Esophagus (tissue), 2 donors: ENCODE measurements at regions not wholly inside any gene's neighbourhood (a gene's known extent, or its start where the extent isn't known, plus 50 kb on each side); places are given as distances from the start of the nearest gene placed in this dataset.
"Not testable (repeated sequence)": the region's sequence is repeated elsewhere in the genome, so short reads cannot be mapped to it uniquely, and the experiment has no call there.

ENCODE experiments used
- H3K27ac ChIP-seq, 2 donors: one replicate each; pipeline ENCODE4 v1.5.1; 2013; ENCODE audit warnings: low read depth in 2 of 2, mild to moderate bottlenecking in 2 of 2, inconsistent platforms in 1 of 2, low read length in 1 of 2, moderate library complexity in 1 of 2
- H3K27me3 ChIP-seq, 2 donors: one replicate each; pipeline ENCODE4 v1.6.1; 2013; ENCODE audit warnings: low read length in 2 of 2, control low read depth in 1 of 2, mild to moderate bottlenecking in 1 of 2; ENCODE audit not compliant: insufficient read depth in 2 of 2, control insufficient read depth in 1 of 2
- H3K36me3 ChIP-seq, 2 donors: one replicate each; pipeline ENCODE4 v1.6.1; 2013; ENCODE audit warnings: low read length in 1 of 2; ENCODE audit not compliant: control insufficient read depth in 2 of 2, insufficient read depth in 2 of 2
- H3K4me1 ChIP-seq, 2 donors: one replicate each; pipeline ENCODE4 v1.6.1; 2013; ENCODE audit warnings: low read length in 1 of 2; ENCODE audit not compliant: control insufficient read depth in 2 of 2, insufficient read depth in 2 of 2
- H3K4me3 ChIP-seq, 2 donors: one replicate each; pipeline ENCODE4 v1.5.1; 2013; ENCODE audit warnings: low read length in 2 of 2, mild to moderate bottlenecking in 2 of 2, low read depth in 1 of 2, moderate library complexity in 1 of 2
- H3K9me3 ChIP-seq, 2 donors: one replicate each; pipeline ENCODE4 v1.6.1; 2013; ENCODE audit warnings: mild to moderate bottlenecking in 2 of 2, low read depth in 1 of 2, low read length in 1 of 2, moderate library complexity in 1 of 2; ENCODE audit not compliant: control insufficient read depth in 2 of 2, insufficient read depth in 1 of 2
- WGBS, 2 donors: extraction: QIAGEN DNeasy Blood & Tissue Kit; methylation state at CpG; one replicate each; pipeline ENCODE4 v1.1.7; 2013; 5-methylcytosine and 5-hydroxymethylcytosine counted together
- donor health status: healthy with polysubstance abuse.
- donor health status: Bipolar disorder and iron deficiency.

GRCh38 chr16:9663588-9663987 lies 518.6 kb downstream of the GRIN2A start:
- H3K9me3 ChIP-seq, result peaks cover 0 to 4% of the 10 kb centered on the region in 2 donors
- peaks cover 0 to 7% of the 10 kb centered on the region in 2 donors for H3K27me3 ChIP-seq
- H3K4me3 ChIP-seq, result no peak overlapping the region
- no peak overlapping the region for H3K27ac ChIP-seq
- WGBS, 2 donors, result 92 to 95% methylated on average over 2 of the region's 2 CpGs
- no peaks in the 10 kb centered on the region for H3K36me3 ChIP-seq
- H3K4me1 ChIP-seq, result no peaks in the 10 kb centered on the region

GRCh38 chr16:9665851-9666271 lies 516.4 kb downstream of the GRIN2A start:
- Histone ChIP-seq H3K4me3 (no peak overlapping the region), H3K9me3 (peaks cover 0 to 2% of the 10 kb centered on the region in 2 donors), H3K27ac (no peak overlapping the region), H3K4me1 (no peaks in the 10 kb centered on the region), H3K36me3 (no peaks in the 10 kb centered on the region), H3K27me3 (peaks cover 0 to 7% of the 10 kb centered on the region in 2 donors)
- WGBS, 2 donors, result 46 to 47% methylated on average over 5 of the region's 5 CpGs

GRCh38 chr16:9666834-9667480 lies 515.3 kb downstream of the GRIN2A start:
- H3K27ac ChIP-seq, result no peak overlapping the region
- 69 to 74% methylated on average over 9 of the region's 9 CpGs for WGBS, 2 donors
- no peaks in the 10 kb centered on the region for H3K36me3 ChIP-seq
- peaks cover 0 to 7% of the 10 kb centered on the region in 2 donors for H3K27me3 ChIP-seq
- peaks cover 0 to 2% of the 10 kb centered on the region in 2 donors for H3K9me3 ChIP-seq
- no peak overlapping the region for H3K4me3 ChIP-seq
- no peaks in the 10 kb centered on the region for H3K4me1 ChIP-seq

DNA sequence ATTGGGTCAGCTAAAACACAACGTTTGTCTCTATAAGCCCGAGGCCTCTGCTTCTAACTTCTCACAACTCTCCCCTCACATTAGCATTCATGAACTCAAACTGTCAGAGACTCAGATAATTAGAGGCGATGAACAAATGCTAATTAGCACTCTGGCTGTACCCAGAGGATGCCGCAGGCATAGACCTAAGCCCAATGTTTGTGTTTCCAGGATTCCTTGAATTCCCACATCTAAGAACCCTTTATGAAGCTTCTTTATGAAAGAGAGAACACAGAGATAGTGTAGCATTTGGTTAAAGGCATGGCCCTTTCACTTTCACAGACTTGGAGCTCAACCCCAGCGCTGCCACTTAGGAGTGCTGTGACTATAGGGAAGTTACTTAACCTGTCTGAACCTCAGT lies 512.2 kb downstream of the GRIN2A start:
- Histone ChIP-seq H3K27ac (no peak overlapping the region), H3K9me3 (no peaks in the 10 kb centered on the region), H3K4me3 (no peak overlapping the region), H3K36me3 (no peaks in the 10 kb centered on the region), H3K4me1 (no peaks in the 10 kb centered on the region), H3K27me3 (no peaks in the 10 kb centered on the region)
- 32 to 43% methylated on average over 5 of the region's 5 CpGs for WGBS, 2 donors

GRCh38 chr16:9670616-9671015 lies 511.6 kb downstream of the GRIN2A start:
- WGBS, 2 donors, result 56 to 74% methylated on average over 5 of the region's 5 CpGs
- not testable (repeated sequence) for H3K4me1 ChIP-seq, H3K4me3 ChIP-seq, H3K9me3 ChIP-seq, H3K27me3 ChIP-seq, H3K27ac ChIP-seq, H3K36me3 ChIP-seq

- not testable (repeated sequence) for H3K4me3 ChIP-seq, H3K27ac ChIP-seq, H3K9me3 ChIP-seq, H3K36me3 ChIP-seq, H3K27me3 ChIP-seq, H3K4me1 ChIP-seq
- 84 to 85% methylated on average over 10 to 12 of the region's 12 CpGs for whole genome bisulfite sequencing, 2 donors
These were observed 505.5 kb downstream of the GRIN2A start for GRCh38 chr16:9676560-9677300.

DNA sequence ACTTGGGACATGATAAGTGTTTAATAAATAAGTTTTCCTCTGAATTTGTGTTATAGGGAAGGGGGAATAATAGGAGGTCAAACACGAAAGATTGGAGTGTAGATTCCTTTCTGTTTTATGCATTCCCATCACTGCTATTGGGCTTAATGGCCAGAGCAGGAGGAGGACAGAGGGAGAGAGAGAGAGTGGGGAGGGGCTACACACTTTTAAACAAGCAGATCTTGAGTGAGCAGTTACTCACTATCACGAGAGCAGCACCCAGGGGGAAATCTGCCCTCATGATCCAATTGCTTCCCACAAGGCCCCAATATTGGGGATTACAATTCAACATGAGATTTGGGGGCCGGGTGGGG lies 505.0 kb downstream of the GRIN2A start:
- H3K4me1 ChIP-seq, result no peaks in the 10 kb centered on the region
- no peaks in the 10 kb centered on the region for H3K9me3 ChIP-seq
- peaks cover 0 to 3% of the 10 kb centered on the region in 2 donors for H3K27me3 ChIP-seq
- WGBS, 2 donors, result 59 to 69% methylated on average over 3 of the region's 3 CpGs
- H3K36me3 ChIP-seq, result no peaks in the 10 kb centered on the region
- H3K4me3 ChIP-seq, result no peak overlapping the region
- no peak overlapping the region for H3K27ac ChIP-seq

DNA sequence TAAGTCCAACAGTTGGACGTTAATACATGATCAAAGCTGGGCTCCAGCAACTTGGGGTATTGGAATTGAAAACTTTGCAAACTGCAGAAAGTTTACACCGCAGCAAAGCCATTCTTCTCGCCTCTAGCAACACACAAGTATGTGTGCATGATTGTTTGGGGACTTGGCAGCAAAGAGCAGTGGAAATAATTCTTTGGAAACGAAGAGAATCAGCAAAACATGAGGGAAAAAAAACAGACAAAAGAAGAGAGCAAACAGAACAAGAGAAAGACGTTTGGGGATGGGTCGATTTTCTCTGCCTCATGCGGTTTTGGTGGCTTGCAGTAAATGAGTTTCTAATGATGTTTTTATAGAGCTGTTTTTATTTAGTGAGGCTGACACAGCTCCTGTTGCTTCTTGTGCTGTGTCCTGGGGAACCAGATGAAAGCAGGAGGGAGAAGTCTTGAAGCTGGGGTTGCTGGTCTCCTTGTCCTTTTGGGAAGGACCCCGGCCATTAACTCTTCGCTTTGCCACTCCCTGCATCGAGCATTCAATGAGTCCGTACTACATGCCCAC lies 502.9 kb downstream of the GRIN2A start:
- Histone ChIP-seq H3K27ac (no peak overlapping the region), H3K36me3 (no peaks in the 10 kb centered on the region), H3K4me1 (no peaks in the 10 kb centered on the region), H3K27me3 (peaks cover 0 to 3% of the 10 kb centered on the region in 2 donors), H3K9me3 (no peaks in the 10 kb centered on the region), H3K4me3 (no peak overlapping the region)
- WGBS, 2 donors, result 25 to 28% methylated on average over 11 of the region's 11 CpGs

DNA sequence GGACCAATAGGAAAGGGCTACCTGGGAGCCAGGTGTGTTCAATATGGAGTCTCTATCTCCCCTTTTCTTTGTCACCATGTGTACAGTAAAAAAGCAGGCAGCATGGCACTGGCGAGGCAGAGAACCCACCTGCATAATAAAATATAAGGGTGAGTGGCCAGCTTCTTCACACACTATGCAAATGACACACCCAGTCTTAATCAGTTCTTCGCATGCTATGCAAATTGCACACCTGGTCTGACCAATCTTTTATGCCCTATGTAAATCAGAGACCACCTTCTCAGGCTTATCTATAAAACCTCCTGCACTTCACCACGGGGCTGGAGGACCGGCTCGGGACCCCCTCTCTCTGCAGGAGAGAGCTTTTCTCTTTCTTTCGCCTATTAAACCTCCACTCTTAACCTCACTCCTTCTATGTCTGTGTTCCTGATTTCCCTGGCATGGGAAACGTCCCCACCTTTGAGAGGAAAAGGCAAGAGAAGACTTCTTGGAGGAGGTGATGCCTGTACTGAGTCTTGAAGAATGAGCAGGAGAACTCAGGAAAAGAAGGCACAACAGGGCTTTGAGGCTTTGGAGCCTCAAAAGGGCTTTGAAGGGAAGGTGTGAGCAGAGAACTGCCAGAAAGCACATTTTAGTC lies 502.1 kb downstream of the GRIN2A start:
- Histone ChIP-seq H3K27me3 (peaks cover 0 to 3% of the 10 kb centered on the region in 2 donors), H3K4me1 (no peaks in the 10 kb centered on the region), H3K4me3 (no peak overlapping the region), H3K36me3 (no peaks in the 10 kb centered on the region), H3K9me3 (no peaks in the 10 kb centered on the region), H3K27ac (no peak overlapping the region)
- WGBS, 2 donors, result 37% methylated on average over 7 of the region's 7 CpGs
